ENCODE measurements at regions not wholly inside any gene's neighbourhood (a gene's known extent, or its start where the extent isn't known, plus 50 kb on each side); places are given as distances from the start of the nearest gene placed in this dataset.

GRCh38 chr4:128603081-128603480, 206.4 kb upstream of the JADE1 start:
- no peak for DNase-seq (ENCODE audit: low read depth, low spot score)

GRCh38 chr4:128601991-128602695, 207.4 kb upstream of the JADE1 start:
- no peak for DNase-seq (ENCODE audit: low read depth, low spot score)

GRCh38 chr4:128600996-128601871, 208.3 kb upstream of the JADE1 start:
- DNase-seq (ENCODE audit: low read depth, low spot score) = no peak

- DNase-seq (ENCODE audit: low read depth, low spot score) = no peak
Measured at GRCh38 chr4:128600410-128600809, 209.1 kb upstream of the JADE1 start.

GRCh38 chr4:128597500-128597899, 212.0 kb upstream of the JADE1 start:
- DNase-seq (ENCODE audit: low read depth, low spot score) = no peak

- DNase-seq (ENCODE audit: low read depth, low spot score) = no peak
Measured at GRCh38 chr4:128596853-128597252, 212.6 kb upstream of the JADE1 start.

- no peak for DNase-seq (ENCODE audit: low read depth, low spot score)
Measured at GRCh38 chr4:128596115-128596514, 213.4 kb upstream of the JADE1 start.

- DNase-seq (ENCODE audit: low read depth, low spot score) = no peak
Measured at GRCh38 chr4:128591482-128591881, 218.0 kb upstream of the JADE1 start.

GRCh38 chr4:128590773-128591172, 218.7 kb upstream of the JADE1 start:
- no peak for DNase-seq (ENCODE audit: low read depth, low spot score)

- DNase-seq (ENCODE audit: low read depth, low spot score) = no peak
Measured at GRCh38 chr4:128590034-128590740, 219.3 kb upstream of the JADE1 start.

- no peak for DNase-seq (ENCODE audit: low read depth, low spot score)
Measured at GRCh38 chr4:128589384-128589965, 220.0 kb upstream of the JADE1 start.

- DNase-seq (ENCODE audit: low read depth, low spot score) = no peak
Measured at GRCh38 chr4:128587382-128587781, 222.1 kb upstream of the JADE1 start.

- DNase-seq (ENCODE audit: low read depth, low spot score) = no peak
Measured at GRCh38 chr4:128583753-128584712, 225.5 kb upstream of the JADE1 start.

- no peak for DNase-seq (ENCODE audit: low read depth, low spot score)
Measured at GRCh38 chr4:128582427-128582870, 227.1 kb upstream of the JADE1 start.

GRCh38 chr4:128579154-128579853, 230.2 kb upstream of the JADE1 start:
- DNase-seq (ENCODE audit: low read depth, low spot score) = no peak

- peak; percentile 27 for DNase-seq (ENCODE audit: low read depth, low spot score)
Measured at GRCh38 chr4:128574706-128575105, 234.8 kb upstream of the JADE1 start.

- DNase-seq (ENCODE audit: low read depth, low spot score) = no peak
Measured at GRCh38 chr4:128573781-128574508, 235.6 kb upstream of the JADE1 start.

GRCh38 chr4:128572778-128573241, 236.7 kb upstream of the JADE1 start:
- no peak for DNase-seq (ENCODE audit: low read depth, low spot score)

- no peak for DNase-seq (ENCODE audit: low read depth, low spot score)
Measured at GRCh38 chr4:128571747-128572146, 237.8 kb upstream of the JADE1 start.

All from activated CD4-positive, CD25-positive, alpha-beta regulatory T cell treated with anti-CD3 and anti-CD28 coated beads, Interleukin-2, amount 50 U/mL, for 16 hours (primary cell).